ENCODE measurements at regions not wholly inside any gene's neighbourhood (a gene's known extent, or its start where the extent isn't known, plus 50 kb on each side); places are given as distances from the start of the nearest gene placed in this dataset.

DNA sequence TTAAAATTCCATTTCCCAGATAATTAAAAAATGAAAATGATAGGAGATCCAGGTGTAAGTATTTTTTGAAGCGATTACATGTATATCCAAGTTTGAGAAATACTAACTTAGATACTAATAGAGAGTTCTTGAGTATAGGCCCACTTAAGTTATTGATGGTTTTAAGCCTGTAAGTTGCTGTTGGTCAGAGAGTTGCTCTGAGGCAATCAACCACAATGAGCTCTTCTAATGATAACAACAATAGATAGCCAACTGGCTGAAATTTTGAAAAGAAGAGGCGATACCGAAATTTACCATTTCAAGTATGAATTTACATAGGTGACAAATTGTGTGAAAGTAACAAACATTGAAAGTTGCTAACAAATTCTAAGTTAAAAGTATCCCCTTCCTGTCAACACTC lies 209.5 kb downstream of the MANEA start:
- DNase-seq (ENCODE audit: extremely low read depth in 1 of 4, low spot score in 3 of 4) (no peak), ATAC-seq (no peak), FAIRE-seq (no peak)
- no peaks in the 10 kb centered on the region for H3K79me2 ChIP-seq (ENCODE audit: control insufficient read depth, insufficient read depth, low read length)
- no peaks in the 10 kb centered on the region for H3K9me3 ChIP-seq (replicated peaks; ENCODE audit: control insufficient read depth, insufficient read depth, low read depth, low read length)
- H3K9ac ChIP-seq (ENCODE audit: insufficient read depth in 1 of 2, low read depth in 2 of 2, low read length in 2 of 2): no peak overlapping the region
- ChIA-PET POLR2A (no interaction called here), CTCF (ENCODE audit: low intra/inter-chr PET ratio) (no interaction called here)
- no peak overlapping the region for H3K4me2 ChIP-seq (ENCODE audit: insufficient read depth, low read length)
- in situ Hi-C loops (cut with MboI) (no loop called here), intact Hi-C loops (cut with micrococcal nuclease) (no loop called here)
- H3K27ac ChIP-seq (ENCODE audit: extremely low read depth, low read depth, low read length): no peak overlapping the region
- H3K4me1 ChIP-seq (replicated peaks in 1 of 2; ENCODE audit: control insufficient read depth in 2 of 2, insufficient read depth in 2 of 2, low read length in 2 of 2): no peaks in the 10 kb centered on the region
- H3K27me3 ChIP-seq (ENCODE audit: control insufficient read depth in 2 of 2, insufficient read depth in 2 of 2, low read length in 2 of 2): no peaks in the 10 kb centered on the region
- H3K36me3 ChIP-seq (ENCODE audit: control insufficient read depth, insufficient read depth, low read length): no peaks in the 10 kb centered on the region
- no TSS peak for BruUV-seq (replicated peaks)
- no peak for TF ChIP-seq ZNF79 (CRISPR knock-in tag; IDR thresholded peaks at IDR 0.05; ENCODE audit: low read depth)
- TF ChIP-seq, protein P1, sequence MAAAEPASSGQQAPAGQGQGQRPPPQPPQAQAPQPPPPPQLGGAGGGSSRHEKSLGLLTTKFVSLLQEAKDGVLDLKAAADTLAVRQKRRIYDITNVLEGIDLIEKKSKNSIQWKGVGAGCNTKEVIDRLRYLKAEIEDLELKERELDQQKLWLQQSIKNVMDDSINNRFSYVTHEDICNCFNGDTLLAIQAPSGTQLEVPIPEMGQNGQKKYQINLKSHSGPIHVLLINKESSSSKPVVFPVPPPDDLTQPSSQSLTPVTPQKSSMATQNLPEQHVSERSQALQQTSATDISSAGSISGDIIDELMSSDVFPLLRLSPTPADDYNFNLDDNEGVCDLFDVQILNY (CRISPR knock-in tag; IDR thresholded peaks at IDR 0.05): no peak
- TF ChIP-seq FOXJ3 (CRISPR knock-in tag; IDR thresholded peaks at IDR 0.05): no peak
- TF ChIP-seq YY1 (IDR thresholded peaks at IDR 0.05; ENCODE audit: borderline replicate concordance in 1 of 3, control insufficient read depth in 1 of 3, extremely low read depth in 1 of 3, insufficient read depth in 3 of 3, insufficient read length in 1 of 3, insufficient replicate concordance in 2 of 3, low read depth in 1 of 3, low read length in 2 of 3): no peak
- TF ChIP-seq SNIP1 (IDR thresholded peaks at IDR 0.05; ENCODE audit: low read depth): no peak
- no peak for TF ChIP-seq ZNF274 (IDR thresholded peaks at IDR 0.05; ENCODE audit: borderline replicate concordance, low read depth, low read length)
- no peak for TF ChIP-seq RBM15 (IDR thresholded peaks at IDR 0.05; ENCODE audit: insufficient read depth, low read length)
- no peak for TF ChIP-seq ELF1 (tag; IDR thresholded peaks at IDR 0.05)
- no peak for TF ChIP-seq KDM4B (IDR thresholded peaks at IDR 0.05; ENCODE audit: borderline replicate concordance in 2 of 2, low read depth in 1 of 2)
- TF ChIP-seq, protein P2, sequence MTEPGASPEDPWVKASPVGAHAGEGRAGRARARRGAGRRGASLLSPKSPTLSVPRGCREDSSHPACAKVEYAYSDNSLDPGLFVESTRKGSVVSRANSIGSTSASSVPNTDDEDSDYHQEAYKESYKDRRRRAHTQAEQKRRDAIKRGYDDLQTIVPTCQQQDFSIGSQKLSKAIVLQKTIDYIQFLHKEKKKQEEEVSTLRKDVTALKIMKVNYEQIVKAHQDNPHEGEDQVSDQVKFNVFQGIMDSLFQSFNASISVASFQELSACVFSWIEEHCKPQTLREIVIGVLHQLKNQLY (CRISPR knock-in tag; conservative IDR thresholded peaks at IDR 0.05): no peak
- TF ChIP-seq, protein P3, sequence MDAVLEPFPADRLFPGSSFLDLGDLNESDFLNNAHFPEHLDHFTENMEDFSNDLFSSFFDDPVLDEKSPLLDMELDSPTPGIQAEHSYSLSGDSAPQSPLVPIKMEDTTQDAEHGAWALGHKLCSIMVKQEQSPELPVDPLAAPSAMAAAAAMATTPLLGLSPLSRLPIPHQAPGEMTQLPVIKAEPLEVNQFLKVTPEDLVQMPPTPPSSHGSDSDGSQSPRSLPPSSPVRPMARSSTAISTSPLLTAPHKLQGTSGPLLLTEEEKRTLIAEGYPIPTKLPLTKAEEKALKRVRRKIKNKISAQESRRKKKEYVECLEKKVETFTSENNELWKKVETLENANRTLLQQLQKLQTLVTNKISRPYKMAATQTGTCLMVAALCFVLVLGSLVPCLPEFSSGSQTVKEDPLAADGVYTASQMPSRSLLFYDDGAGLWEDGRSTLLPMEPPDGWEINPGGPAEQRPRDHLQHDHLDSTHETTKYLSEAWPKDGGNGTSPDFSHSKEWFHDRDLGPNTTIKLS (IDR thresholded peaks at IDR 0.05; ENCODE audit: borderline replicate concordance, low read depth): no peak
- no peak for TF ChIP-seq ZNF57 (CRISPR knock-in tag; IDR thresholded peaks at IDR 0.05)
- no peak for TF ChIP-seq KDM2B (CRISPR knock-in tag; IDR thresholded peaks at IDR 0.05)
- no peak for TF ChIP-seq C11orf30 (IDR thresholded peaks at IDR 0.05; ENCODE audit: low read depth)
- TF ChIP-seq POLR2A (conservative IDR thresholded peaks at IDR 0.05): no peak
- TF ChIP-seq HMGN3 (IDR thresholded peaks at IDR 0.05; ENCODE audit: borderline replicate concordance, extremely low read depth, insufficient read length, low read depth, low read length): no peak
- no peak for TF ChIP-seq IFI16 (CRISPR knock-in tag; IDR thresholded peaks at IDR 0.05)
- TF ChIP-seq ZNF75A (CRISPR knock-in tag; IDR thresholded peaks at IDR 0.05): no peak
- TF ChIP-seq ZNF431 (CRISPR knock-in tag; IDR thresholded peaks at IDR 0.05): no peak
- 0% methylated on average over 3 of the region's 3 CpGs for WGBS (ENCODE audit: insufficient coverage, low coverage, missing lambda C conversion rate)
- H4K20me1 ChIP-seq (replicated peaks; ENCODE audit: control insufficient read depth, insufficient read depth, low read length): no peaks in the 10 kb centered on the region
- H3K9me1 ChIP-seq (ENCODE audit: control insufficient read depth, insufficient read depth, low read length): no peaks in the 10 kb centered on the region
- no peak overlapping the region for H2AFZ ChIP-seq (ENCODE audit: low read depth, low read length)
- no peak overlapping the region for H3K4me3 ChIP-seq
